ENCODE measurements at regions not wholly inside any gene's neighbourhood (a gene's known extent, or its start where the extent isn't known, plus 50 kb on each side); places are given as distances from the start of the nearest gene placed in this dataset.
"Not testable (repeated sequence)": the region's sequence is repeated elsewhere in the genome, so short reads cannot be mapped to it uniquely, and the experiment has no call there.

DNA sequence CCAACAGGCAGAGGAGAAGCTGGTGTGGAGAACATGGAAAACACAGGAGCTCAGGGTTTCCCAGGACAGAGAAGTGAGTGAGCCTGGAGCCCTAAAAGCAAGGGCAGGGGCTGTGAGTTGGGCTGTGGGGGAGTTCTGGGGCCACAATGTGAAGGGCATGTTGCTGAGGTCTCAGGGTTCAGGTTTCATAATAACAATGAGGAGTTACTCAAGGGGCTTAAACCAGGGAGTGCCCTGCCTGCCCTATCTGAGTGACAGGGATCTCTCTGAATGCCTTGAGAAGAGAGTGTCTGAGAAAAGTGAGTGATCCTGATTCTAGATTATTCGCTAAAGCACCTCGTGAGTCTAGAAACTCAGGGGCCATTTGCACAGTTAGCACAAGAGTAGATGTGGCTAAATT, 129.6 kb downstream of the VPREB1 start:
- no peak for DNase-seq

DNA sequence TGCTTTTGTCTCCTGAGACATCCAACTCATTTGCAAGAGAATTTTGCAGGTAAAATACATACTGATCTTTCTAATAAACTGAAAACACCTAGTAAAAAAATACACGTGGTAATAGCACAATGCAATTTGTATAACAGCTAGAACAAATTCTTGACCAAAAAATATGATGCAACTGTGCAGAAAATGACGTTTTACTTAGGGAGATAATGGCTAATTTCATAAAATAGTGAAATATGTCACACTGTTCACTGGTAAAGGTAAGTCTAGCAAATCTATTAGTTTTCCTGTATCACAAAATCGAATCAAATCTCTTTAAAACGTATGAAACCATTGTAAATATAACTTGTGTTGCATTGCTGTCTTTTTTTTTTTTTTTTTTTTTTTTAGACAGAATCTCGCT, 130.0 kb downstream of the VPREB1 start:
- no peak for DNase-seq

DNA sequence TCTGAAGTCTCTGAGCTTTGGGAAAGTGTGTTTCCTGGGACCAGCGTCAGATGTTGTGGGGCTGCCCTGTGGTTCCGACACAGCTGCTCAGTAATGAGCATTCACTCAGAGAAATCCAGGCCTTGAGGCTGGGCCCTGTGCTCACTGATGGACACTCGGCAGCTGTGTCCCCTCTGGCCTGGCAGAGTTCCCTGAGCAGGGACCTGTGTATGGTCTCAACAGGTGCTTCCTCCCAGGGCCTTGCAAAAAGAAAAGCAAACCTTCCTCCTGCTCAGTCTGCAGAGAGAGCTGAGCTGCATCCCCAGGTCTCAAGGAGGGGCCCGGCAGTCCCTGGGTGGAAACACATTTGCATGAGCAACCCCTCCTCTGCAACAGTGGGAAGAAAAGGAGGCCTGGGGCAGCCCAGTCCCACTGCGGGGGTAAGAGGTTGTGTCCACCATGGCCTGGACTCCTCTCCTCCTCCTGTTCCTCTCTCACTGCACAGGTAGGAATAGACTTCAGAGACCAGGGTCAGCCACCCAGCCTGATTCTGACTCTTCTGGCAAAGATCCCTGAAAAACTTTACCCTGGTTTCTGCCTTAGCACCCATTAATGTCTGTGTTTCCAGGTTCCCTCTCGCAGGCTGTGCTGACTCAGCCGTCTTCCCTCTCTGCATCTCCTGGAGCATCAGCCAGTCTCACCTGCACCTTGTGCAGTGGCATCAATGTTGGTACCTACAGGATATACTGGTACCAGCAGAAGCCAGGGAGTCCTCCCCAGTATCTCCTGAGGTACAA, 131.2 kb downstream of the VPREB1 start:
- no peak for DNase-seq

GRCh38 chr22:22376352-22376706, 131.7 kb downstream of the VPREB1 start:
- no peak for DNase-seq

DNA sequence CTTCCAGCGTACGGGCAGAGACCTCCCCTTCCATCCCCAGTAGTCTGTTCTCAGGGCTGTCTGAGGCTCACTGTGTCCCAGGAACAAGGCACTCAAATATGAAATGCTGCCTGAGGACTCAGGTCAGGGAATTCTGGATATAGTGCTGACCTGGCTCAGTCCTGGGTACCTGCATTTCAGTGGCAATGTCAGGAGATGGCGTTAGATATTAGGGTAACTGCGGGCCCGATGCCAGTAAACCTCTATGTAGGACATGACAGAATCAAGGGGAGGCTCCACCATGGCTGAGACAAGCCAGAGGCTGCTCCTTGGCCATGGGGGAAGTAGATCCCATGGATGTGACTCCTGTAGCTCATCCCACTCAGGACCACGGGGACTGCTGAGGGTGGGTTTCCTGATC, 131.7 kb downstream of the ZNF280B start:
- not testable (repeated sequence) for DNase-seq

DNA sequence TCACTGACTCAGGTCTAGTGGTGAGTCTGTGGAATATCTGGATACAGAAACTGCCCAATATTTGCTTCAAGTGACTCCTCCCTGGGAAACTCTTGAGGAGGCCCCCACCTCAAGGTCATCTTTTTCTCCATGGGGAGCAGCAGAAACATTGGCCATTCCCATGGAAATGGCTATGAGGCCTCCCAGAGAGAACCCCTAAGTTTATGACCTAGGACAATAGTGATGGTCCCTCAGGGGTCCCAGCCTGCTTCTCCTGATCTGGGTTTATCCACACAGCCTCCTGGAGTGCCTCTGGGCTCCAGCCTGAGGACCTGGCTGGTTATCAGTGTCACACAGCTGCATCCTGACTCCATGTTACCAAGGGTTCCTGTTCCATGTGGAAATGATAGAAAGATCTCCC, 131.2 kb downstream of the ZNF280B start:
- no peak for DNase-seq

GRCh38 chr22:22378446-22379415, 129.8 kb downstream of the ZNF280B start:
- no peak for DNase-seq

GRCh38 chr22:22380098-22381030, 128.2 kb downstream of the ZNF280B start:
- DNase-seq: peak; percentile 1

DNA sequence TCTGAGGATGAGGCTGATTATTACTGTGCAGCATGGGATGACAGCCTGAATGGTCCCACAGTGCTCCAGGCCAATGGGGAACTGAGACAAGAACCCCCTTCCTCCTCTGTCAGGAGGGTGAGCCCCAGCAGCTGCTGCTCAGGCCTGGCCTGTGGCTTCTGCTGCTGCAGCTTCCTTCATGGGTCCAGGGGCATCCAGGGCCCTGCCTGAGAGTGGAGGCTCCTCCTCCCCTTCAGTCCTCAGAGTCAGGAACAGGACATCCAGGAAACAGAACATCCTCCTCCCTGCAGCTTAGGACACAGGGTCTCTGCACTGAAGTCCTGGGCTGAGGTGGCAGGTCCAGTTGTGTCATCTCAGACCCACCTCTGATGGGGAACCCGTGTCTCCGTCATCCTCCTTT, 127.2 kb downstream of the ZNF280B start:
- not testable (repeated sequence) for DNase-seq

- DNase-seq: no peak
Measured at GRCh38 chr22:22384267-22384666, 124.3 kb downstream of the ZNF280B start.

GRCh38 chr22:22384668-22385244, 123.8 kb downstream of the ZNF280B start:
- DNase-seq: no peak

DNA sequence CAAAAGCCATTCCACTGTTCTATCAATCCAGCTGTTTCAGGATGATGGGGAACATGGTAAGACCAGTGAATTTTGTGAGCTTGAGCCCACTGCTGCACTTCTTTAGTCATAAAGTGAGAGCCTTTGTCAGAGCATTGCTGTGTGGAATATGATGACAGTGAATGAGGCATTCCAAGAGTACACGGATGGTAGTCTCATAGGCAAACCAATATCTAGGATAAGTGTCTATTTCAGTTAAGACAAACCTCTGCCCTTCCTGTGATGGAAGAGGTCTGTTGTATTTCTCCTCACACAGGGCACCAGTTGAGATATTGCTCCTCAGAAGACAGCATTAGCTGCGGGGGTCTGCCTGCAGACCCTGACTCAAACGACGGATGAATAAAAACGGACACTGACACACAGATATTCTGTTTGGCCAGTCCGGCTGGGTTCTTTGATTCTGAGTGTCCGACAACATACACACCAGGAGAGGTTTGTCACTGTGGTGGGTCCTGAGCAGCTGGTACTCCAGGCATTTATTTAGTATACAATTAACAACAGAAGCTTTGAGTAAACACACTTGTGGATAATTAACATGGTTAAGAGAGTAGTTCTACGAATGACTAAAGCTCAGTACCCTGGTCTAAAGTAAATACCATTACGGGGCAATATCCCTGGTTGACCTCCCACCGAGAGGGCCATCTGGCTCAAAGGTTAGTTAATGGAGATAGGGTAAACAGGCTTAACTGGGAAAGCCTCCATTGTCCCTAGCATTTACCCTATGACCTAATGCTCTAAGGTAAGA, 121.7 kb downstream of the ZNF280B start:
- DNase-seq: no peak

DNA sequence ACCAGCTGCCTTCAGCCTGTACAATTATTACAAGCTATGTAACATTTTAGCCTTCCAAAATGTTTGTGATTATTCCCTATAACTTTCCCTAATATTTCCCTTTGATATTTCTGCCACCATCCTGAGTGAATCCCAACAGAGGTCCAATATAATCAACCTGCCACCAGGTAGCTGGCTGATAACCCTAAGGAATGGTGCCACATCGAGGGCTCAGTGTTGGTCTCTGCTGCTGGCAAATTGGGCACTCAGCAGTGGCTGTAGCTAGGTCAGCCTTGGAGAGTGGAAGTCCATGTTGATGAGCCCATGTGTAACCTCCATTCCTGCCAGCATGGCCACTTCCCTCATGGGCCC, 121.2 kb downstream of the ZNF280B start:
- DNase-seq: no peak

DNA sequence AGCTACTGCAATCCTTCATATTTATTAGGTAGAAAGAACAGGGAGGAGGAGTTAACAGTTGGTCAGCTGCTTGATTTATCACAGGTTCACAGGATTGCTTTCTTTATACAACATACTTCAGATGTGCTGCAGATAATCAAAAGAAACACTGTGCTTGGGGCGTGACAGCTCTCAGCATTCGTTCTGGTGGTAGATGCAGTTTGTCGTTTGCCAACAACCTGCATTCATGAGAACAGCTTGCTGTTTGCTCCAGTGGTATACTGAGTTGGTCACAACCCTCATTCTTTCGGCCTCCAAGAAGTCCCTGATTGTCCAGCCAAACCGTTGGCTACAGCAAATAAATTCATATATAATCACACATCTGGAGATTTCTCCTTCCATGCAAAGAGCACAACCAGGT, 120.5 kb downstream of the ZNF280B start:
- DNase-seq: no peak

GRCh38 chr22:22388494-22388893, 120.0 kb downstream of the ZNF280B start:
- DNase-seq: no peak

DNA sequence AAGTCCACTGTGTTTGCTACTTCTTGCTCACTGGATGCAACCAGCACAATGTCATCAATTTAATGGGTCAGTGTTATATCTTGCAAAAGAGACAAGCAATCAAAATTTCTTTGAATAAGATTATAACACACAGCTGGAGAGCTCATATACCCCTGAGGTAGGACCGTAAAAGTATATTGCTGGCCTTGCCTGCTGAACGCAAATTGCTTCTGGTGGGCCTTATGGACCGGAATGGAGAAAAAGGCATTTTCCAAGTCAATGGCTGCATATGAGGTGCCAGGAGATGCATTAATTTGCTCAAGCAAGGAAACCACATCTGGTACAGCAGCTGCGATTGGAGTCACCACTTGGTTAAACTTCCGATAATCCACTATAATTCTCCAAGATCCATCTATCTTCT, 119.1 kb downstream of the ZNF280B start:
- DNase-seq: no peak

- no peak for DNase-seq
Measured at GRCh38 chr22:22390989-22391388, 117.6 kb downstream of the ZNF280B start.

GRCh38 chr22:22391543-22391942, 117.0 kb downstream of the ZNF280B start:
- DNase-seq: no peak

DNA sequence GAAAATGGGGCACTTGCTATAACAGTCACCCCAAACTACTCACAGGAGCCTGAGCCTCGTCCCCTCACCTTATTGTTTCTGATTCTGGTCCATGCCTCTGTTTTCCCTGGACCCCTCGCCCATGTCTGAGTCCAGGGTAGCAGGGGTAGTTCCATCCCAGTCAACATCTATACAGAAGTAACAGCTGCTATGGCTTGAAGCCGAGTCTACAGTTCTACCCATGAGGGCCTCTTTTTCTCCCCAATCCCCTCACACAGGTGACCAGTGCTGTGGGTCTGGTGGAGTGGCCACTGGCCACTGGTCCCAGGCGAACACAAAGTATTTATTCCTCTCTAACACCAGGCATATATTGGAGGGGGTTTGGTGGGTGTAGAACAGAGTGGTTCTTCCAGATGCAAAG, 116.4 kb downstream of the ZNF280B start:
- no peak for DNase-seq

GRCh38 chr22:22394591-22394990, 114.0 kb downstream of the ZNF280B start:
- DNase-seq: peak; percentile 83

- no peak for DNase-seq
Measured at GRCh38 chr22:22395245-22395644, 113.3 kb downstream of the ZNF280B start.

- DNase-seq: no peak
Measured at GRCh38 chr22:22396741-22397291, 111.7 kb downstream of the ZNF280B start.

All from NCI-H526 treated with DMSO at 0.1 percent for 48 hours (cell line).